Tibial nerve (tissue), 4 donors: ENCODE measurements at regions not wholly inside any gene's neighbourhood (a gene's known extent, or its start where the extent isn't known, plus 50 kb on each side); places are given as distances from the start of the nearest gene placed in this dataset.

Source experiments
- EP300 ChIP-seq, 2 donors: sonication (generic); formaldehyde crosslinking; IDR thresholded peaks; one replicate each; pipeline ENCODE4 v1.6.1; 2017; ENCODE audit warnings: antibody characterized with exemption in 2 of 2, mild to moderate bottlenecking in 1 of 2
- TF ChIP-seq, protein P1 (sequence below), 5 experiments: fragments of 200-600 bp in 3 of 5; fragments of 450-650 bp in 2 of 5; sonication (generic) in 3 of 5; IDR thresholded peaks; one replicate each; pipeline ENCODE4 v1.5.1; 2016 to 2019; ENCODE audit warnings: antibody characterized with exemption in 5 of 5, mild to moderate bottlenecking in 3 of 5, moderate library complexity in 2 of 5

DNA sequence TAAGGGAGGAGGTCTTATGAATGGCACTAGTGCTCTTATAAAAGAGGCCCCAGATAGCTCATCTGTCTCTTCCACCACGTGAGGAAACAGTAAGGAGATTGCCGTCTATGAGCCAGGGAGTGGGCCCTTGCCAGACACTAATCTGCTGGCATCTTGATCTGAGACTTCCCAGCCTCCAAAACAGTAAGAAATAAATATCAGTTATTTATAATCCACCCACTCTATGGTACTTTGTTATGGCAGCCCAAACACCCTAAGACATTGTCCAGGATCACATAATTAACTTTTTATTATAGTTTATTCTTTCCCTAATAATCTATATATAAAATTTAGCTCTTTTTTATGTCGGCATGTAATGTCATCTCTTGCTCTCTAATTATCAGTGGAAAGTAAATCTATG lies 144.0 kb upstream of the IRF2BP2 start:
- no peak for TF ChIP-seq EP300 (IDR thresholded peaks at IDR 0.05)
- TF ChIP-seq, protein P1, sequence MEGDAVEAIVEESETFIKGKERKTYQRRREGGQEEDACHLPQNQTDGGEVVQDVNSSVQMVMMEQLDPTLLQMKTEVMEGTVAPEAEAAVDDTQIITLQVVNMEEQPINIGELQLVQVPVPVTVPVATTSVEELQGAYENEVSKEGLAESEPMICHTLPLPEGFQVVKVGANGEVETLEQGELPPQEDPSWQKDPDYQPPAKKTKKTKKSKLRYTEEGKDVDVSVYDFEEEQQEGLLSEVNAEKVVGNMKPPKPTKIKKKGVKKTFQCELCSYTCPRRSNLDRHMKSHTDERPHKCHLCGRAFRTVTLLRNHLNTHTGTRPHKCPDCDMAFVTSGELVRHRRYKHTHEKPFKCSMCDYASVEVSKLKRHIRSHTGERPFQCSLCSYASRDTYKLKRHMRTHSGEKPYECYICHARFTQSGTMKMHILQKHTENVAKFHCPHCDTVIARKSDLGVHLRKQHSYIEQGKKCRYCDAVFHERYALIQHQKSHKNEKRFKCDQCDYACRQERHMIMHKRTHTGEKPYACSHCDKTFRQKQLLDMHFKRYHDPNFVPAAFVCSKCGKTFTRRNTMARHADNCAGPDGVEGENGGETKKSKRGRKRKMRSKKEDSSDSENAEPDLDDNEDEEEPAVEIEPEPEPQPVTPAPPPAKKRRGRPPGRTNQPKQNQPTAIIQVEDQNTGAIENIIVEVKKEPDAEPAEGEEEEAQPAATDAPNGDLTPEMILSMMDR (IDR thresholded peaks at IDR 0.05) = no peak
